ENCODE measurements at regions not wholly inside any gene's neighbourhood (a gene's known extent, or its start where the extent isn't known, plus 50 kb on each side); places are given as distances from the start of the nearest gene placed in this dataset.

- no peak overlapping the region for H3K27ac ChIP-seq (ENCODE audit: low read depth, low read length)
- H3K36me3 ChIP-seq (ENCODE audit: insufficient read depth, low read length): no peaks in the 10 kb centered on the region
- no peaks in the 10 kb centered on the region for H3K4me1 ChIP-seq (ENCODE audit: control insufficient read depth, insufficient read depth, low read length, unreplicated experiment)
- no peak overlapping the region for H3K4me3 ChIP-seq (ENCODE audit: low read depth, low read length)
- H2AFZ ChIP-seq (ENCODE audit: low read length, unreplicated experiment): no peak overlapping the region
- no peaks in the 10 kb centered on the region for H3K79me2 ChIP-seq (ENCODE audit: control insufficient read depth, insufficient read depth, low read length, unreplicated experiment)
- peaks cover 37% of the 10 kb centered on the region for H3K27me3 ChIP-seq (ENCODE audit: insufficient read depth, low read length)
Observed at GRCh38 chr3:73284472-73284871, 223.0 kb downstream of the EBLN2 start.

GRCh38 chr3:73291541-73291940 lies 230.1 kb downstream of the EBLN2 start:
- Histone ChIP-seq H3K27ac (ENCODE audit: low read depth, low read length) (no peak overlapping the region), H3K36me3 (ENCODE audit: insufficient read depth, low read length) (no peaks in the 10 kb centered on the region), H3K79me2 (ENCODE audit: control insufficient read depth, insufficient read depth, low read length, unreplicated experiment) (no peaks in the 10 kb centered on the region), H2AFZ (ENCODE audit: low read length, unreplicated experiment) (no peak overlapping the region), H3K27me3 (ENCODE audit: insufficient read depth, low read length) (peaks cover 61% of the 10 kb centered on the region), H3K4me3 (ENCODE audit: low read depth, low read length) (no peak overlapping the region), H3K4me1 (ENCODE audit: control insufficient read depth, insufficient read depth, low read length, unreplicated experiment) (no peaks in the 10 kb centered on the region)

GRCh38 chr3:73292220-73292619 lies 230.8 kb downstream of the EBLN2 start:
- Histone ChIP-seq H3K27me3 (ENCODE audit: insufficient read depth, low read length) (peaks cover 59% of the 10 kb centered on the region), H2AFZ (ENCODE audit: low read length, unreplicated experiment) (no peak overlapping the region), H3K4me3 (ENCODE audit: low read depth, low read length) (no peak overlapping the region), H3K27ac (ENCODE audit: low read depth, low read length) (no peak overlapping the region), H3K4me1 (ENCODE audit: control insufficient read depth, insufficient read depth, low read length, unreplicated experiment) (no peaks in the 10 kb centered on the region), H3K79me2 (ENCODE audit: control insufficient read depth, insufficient read depth, low read length, unreplicated experiment) (no peaks in the 10 kb centered on the region), H3K36me3 (ENCODE audit: insufficient read depth, low read length) (no peaks in the 10 kb centered on the region)

- H3K36me3 ChIP-seq (ENCODE audit: insufficient read depth, low read length): no peaks in the 10 kb centered on the region
- peaks cover 64% of the 10 kb centered on the region for H3K27me3 ChIP-seq (ENCODE audit: insufficient read depth, low read length)
- H3K4me3 ChIP-seq (ENCODE audit: low read depth, low read length): no peak overlapping the region
- no peaks in the 10 kb centered on the region for H3K4me1 ChIP-seq (ENCODE audit: control insufficient read depth, insufficient read depth, low read length, unreplicated experiment)
- H3K79me2 ChIP-seq (ENCODE audit: control insufficient read depth, insufficient read depth, low read length, unreplicated experiment): no peaks in the 10 kb centered on the region
- H2AFZ ChIP-seq (ENCODE audit: low read length, unreplicated experiment): no peak overlapping the region
- H3K27ac ChIP-seq (ENCODE audit: low read depth, low read length): no peak overlapping the region
Observed at GRCh38 chr3:73294537-73294936, 233.1 kb downstream of the EBLN2 start.

GRCh38 chr3:73295876-73296635 lies 234.6 kb downstream of the EBLN2 start:
- Histone ChIP-seq H3K36me3 (ENCODE audit: insufficient read depth, low read length) (no peaks in the 10 kb centered on the region), H3K27me3 (ENCODE audit: insufficient read depth, low read length) (peaks cover 65% of the 10 kb centered on the region), H2AFZ (ENCODE audit: low read length, unreplicated experiment) (no peak overlapping the region), H3K4me3 (ENCODE audit: low read depth, low read length) (no peak overlapping the region), H3K27ac (ENCODE audit: low read depth, low read length) (no peak overlapping the region), H3K4me1 (ENCODE audit: control insufficient read depth, insufficient read depth, low read length, unreplicated experiment) (no peaks in the 10 kb centered on the region), H3K79me2 (ENCODE audit: control insufficient read depth, insufficient read depth, low read length, unreplicated experiment) (no peaks in the 10 kb centered on the region)

GRCh38 chr3:73296859-73297258 lies 235.4 kb downstream of the EBLN2 start:
- no peaks in the 10 kb centered on the region for H3K79me2 ChIP-seq (ENCODE audit: control insufficient read depth, insufficient read depth, low read length, unreplicated experiment)
- no peaks in the 10 kb centered on the region for H3K36me3 ChIP-seq (ENCODE audit: insufficient read depth, low read length)
- no peak overlapping the region for H2AFZ ChIP-seq (ENCODE audit: low read length, unreplicated experiment)
- H3K27ac ChIP-seq (ENCODE audit: low read depth, low read length): no peak overlapping the region
- no peak overlapping the region for H3K4me3 ChIP-seq (ENCODE audit: low read depth, low read length)
- peaks cover 70% of the 10 kb centered on the region for H3K27me3 ChIP-seq (ENCODE audit: insufficient read depth, low read length)
- no peaks in the 10 kb centered on the region for H3K4me1 ChIP-seq (ENCODE audit: control insufficient read depth, insufficient read depth, low read length, unreplicated experiment)

- no peak overlapping the region for H3K4me3 ChIP-seq (ENCODE audit: low read depth, low read length)
- no peaks in the 10 kb centered on the region for H3K79me2 ChIP-seq (ENCODE audit: control insufficient read depth, insufficient read depth, low read length, unreplicated experiment)
- no peak overlapping the region for H2AFZ ChIP-seq (ENCODE audit: low read length, unreplicated experiment)
- no peak overlapping the region for H3K27ac ChIP-seq (ENCODE audit: low read depth, low read length)
- no peaks in the 10 kb centered on the region for H3K36me3 ChIP-seq (ENCODE audit: insufficient read depth, low read length)
- peaks cover 74% of the 10 kb centered on the region for H3K27me3 ChIP-seq (ENCODE audit: insufficient read depth, low read length)
- H3K4me1 ChIP-seq (ENCODE audit: control insufficient read depth, insufficient read depth, low read length, unreplicated experiment): no peaks in the 10 kb centered on the region
Observed at GRCh38 chr3:73298243-73299183, 237.1 kb downstream of the EBLN2 start.

GRCh38 chr3:73299184-73299691 lies 237.8 kb downstream of the EBLN2 start:
- Histone ChIP-seq H3K27ac (ENCODE audit: low read depth, low read length) (no peak overlapping the region), H3K4me3 (ENCODE audit: low read depth, low read length) (no peak overlapping the region), H3K79me2 (ENCODE audit: control insufficient read depth, insufficient read depth, low read length, unreplicated experiment) (no peaks in the 10 kb centered on the region), H2AFZ (ENCODE audit: low read length, unreplicated experiment) (no peak overlapping the region), H3K27me3 (ENCODE audit: insufficient read depth, low read length) (peaks cover 80% of the 10 kb centered on the region), H3K36me3 (ENCODE audit: insufficient read depth, low read length) (no peaks in the 10 kb centered on the region), H3K4me1 (ENCODE audit: control insufficient read depth, insufficient read depth, low read length, unreplicated experiment) (no peaks in the 10 kb centered on the region)

GRCh38 chr3:73314151-73314951 lies 252.9 kb downstream of the EBLN2 start:
- Histone ChIP-seq H3K4me1 (ENCODE audit: control insufficient read depth, insufficient read depth, low read length, unreplicated experiment) (no peaks in the 10 kb centered on the region), H3K27ac (ENCODE audit: low read depth, low read length) (no peak overlapping the region), H3K79me2 (ENCODE audit: control insufficient read depth, insufficient read depth, low read length, unreplicated experiment) (no peaks in the 10 kb centered on the region), H3K27me3 (ENCODE audit: insufficient read depth, low read length) (peaks cover 37% of the 10 kb centered on the region), H3K4me3 (ENCODE audit: low read depth, low read length) (no peak overlapping the region), H2AFZ (ENCODE audit: low read length, unreplicated experiment) (no peak overlapping the region), H3K36me3 (ENCODE audit: insufficient read depth, low read length) (no peaks in the 10 kb centered on the region)

GRCh38 chr3:73315706-73316105 lies 254.2 kb downstream of the EBLN2 start:
- Histone ChIP-seq H2AFZ (ENCODE audit: low read length, unreplicated experiment) (no peak overlapping the region), H3K27ac (ENCODE audit: low read depth, low read length) (no peak overlapping the region), H3K4me1 (ENCODE audit: control insufficient read depth, insufficient read depth, low read length, unreplicated experiment) (no peaks in the 10 kb centered on the region), H3K4me3 (ENCODE audit: low read depth, low read length) (no peak overlapping the region), H3K27me3 (ENCODE audit: insufficient read depth, low read length) (peaks cover 38% of the 10 kb centered on the region), H3K79me2 (ENCODE audit: control insufficient read depth, insufficient read depth, low read length, unreplicated experiment) (no peaks in the 10 kb centered on the region), H3K36me3 (ENCODE audit: insufficient read depth, low read length) (no peaks in the 10 kb centered on the region)
